Central memory CD4-positive, alpha-beta T cell (primary cell): ENCODE measurements at regions not wholly inside any gene's neighbourhood (a gene's known extent, or its start where the extent isn't known, plus 50 kb on each side); places are given as distances from the start of the nearest gene placed in this dataset.
"Not testable (repeated sequence)": the region's sequence is repeated elsewhere in the genome, so short reads cannot be mapped to it uniquely, and the experiment has no call there.

Experiments used
- DNase-seq: peaks from one replicate; pipeline ENCODE4 v3.0.0; 2022

DNA sequence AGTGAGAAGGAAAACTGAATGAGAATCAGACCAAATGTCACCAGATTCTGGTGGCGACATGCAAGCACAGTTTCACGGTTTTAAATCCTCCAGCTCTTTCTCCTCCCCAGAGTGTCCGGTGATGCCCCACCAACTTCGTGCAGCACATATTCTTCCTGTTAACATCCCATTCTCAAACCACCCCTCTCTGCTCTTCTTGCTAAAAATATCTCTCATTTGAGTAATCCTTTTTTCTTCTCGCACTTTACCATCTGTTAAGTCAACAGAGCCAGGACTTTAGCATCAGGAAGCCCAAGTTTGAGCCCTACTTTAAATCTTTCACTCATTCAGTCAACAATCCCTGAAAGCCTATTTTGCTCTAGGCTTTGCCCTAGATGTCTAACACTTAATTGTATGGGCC lies 68.2 kb upstream of the VGLL4 start:
- no peak for DNase-seq

DNA sequence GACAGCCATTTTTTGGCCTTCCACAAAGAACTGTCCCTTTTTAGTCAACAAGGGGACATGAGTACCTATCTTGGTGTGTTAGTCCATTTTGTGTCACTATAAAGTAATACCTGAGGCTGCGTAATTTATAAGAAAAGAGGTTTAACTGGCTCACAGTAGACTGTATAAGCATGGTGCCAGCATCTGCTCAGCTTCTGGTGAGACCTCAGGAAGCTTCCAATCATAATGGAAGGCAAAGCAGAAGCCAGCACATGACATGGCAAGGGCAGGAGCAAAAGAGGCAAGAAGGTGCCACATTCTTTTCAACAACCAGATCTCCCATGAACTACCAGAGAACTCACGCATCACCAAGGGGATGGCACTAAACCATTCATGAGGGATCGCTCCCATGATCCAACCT lies 66.1 kb upstream of the VGLL4 start:
- DNase-seq, result no peak

DNA sequence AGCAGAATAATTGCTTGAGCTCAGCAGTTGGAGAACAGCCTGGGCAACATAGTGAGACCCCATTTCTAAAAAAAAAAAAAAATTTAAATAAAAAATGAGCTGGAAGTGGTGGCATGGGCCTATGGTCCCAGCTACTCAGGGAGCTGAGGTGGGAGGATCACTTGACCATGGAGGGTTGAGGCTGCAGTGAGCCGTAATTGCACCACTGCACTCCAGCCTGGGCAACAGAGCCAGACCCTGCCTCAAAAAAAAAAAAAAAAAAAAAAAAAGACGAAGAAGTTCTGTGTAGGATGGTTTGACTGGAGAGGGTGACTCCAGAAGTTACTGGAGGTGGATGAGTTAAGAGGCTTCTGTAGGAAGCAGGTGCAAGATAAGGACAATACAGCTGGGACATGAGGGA lies 63.4 kb upstream of the VGLL4 start:
- not testable (repeated sequence) for DNase-seq

DNA sequence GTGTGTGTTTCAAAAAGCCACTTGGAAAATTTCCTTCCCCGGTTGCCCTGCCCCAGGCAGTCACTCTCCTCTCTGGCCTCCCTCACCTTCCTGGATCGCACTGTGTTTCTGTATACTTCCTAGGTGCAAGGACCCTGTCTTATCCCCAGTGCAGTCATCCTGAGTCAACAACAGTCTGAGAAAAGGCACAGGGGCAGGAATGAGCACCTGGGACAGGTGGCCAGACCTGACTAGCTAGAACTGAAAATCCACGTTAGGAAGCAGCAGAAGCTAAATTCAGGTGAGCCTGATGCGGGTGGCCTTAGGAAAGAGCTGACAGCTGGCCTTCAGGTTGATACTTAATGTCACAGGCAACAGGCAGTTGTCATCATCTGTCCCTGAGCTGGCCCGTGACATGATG lies 62.9 kb upstream of the VGLL4 start:
- DNase-seq, result no peak

DNA sequence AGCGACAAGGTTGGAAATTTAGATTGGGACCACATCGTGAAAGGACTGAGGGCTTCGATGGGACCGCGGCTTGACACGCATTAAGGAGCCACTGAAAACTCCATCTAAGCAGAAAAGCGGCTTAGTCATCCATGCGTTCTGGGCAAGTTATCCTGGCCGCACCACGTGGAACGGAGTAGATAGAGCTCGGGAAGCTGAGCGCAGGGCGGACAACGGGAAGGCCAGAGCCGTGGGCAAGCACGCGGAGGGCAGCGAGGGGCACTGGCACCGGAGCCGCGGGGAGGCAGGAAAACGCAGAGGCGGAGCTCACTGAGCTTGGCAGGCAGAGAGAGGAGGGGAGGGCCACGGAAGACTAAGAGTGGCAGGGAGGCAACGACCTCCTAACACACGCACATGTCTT lies 61.3 kb upstream of the VGLL4 start:
- no peak for DNase-seq

DNA sequence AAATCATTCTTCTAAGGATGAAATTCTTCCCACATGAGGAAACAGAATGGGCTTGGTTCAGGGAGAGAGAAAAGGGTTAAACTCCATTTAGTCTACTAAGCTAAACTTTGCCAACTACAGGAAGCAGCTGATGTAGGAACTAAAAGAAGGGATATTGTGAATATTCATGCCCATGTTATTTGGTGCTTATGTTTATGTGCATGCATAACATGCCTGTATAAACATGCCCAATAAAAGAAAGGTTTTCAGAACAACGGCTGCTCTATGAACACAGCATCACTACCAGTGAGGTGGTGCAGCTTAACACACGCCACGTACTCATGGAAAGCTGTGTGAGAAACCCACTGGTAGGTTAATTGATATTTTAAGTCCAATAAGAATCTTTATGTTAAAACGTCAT lies 59.4 kb upstream of the VGLL4 start:
- DNase-seq, result no peak

DNA sequence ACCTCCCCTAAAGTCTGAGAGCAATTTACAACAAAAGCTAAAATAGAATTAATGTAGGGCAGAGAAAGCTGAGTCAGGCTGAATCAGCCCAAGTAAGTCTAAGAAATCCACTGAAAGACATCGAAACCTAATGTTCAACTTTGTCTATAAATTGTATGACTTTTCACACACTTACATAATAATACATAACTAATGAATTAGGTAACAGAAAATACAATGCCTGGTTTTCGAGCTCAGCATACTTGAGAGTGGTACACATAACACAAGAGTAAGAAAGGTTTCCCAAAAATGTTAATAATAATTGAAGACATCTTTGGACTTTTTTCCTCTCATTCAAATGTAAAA lies 55.3 kb upstream of the VGLL4 start:
- no peak for DNase-seq

DNA sequence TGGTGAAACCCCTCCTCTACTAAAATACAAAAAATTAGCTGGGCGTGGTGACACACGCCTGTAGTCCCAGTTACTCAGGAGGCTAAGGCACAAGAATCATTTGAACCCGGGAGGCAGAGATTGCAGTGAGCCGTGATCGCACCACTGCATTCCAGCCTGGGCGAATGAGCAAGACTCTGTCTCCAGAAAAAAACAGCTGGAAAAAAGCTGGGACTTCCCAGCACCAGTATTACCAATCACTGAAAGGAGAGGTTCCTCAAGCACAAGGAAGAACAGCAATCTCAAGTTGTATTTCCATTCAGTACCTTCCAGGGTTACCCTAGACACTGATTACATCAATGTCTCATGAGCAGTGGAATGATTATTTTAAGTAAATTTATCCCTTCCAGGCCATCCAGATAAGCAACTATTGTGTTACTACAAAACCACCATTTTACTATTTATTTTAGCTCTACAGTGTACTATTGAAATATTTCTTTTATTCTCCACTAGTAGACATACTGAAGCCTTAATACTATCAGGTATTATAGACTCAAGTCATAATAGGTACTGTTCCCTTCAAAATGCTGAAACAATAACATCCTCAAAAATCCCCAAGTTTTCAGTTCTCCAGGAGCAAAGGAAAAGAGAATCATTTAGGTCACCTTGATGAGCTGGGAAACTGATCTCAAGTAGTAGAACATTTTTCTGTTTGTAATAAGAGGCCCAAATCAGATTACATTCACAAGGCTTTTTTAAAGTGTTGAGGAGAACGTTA lies 54.8 kb upstream of the VGLL4 start:
- no peak for DNase-seq

DNA sequence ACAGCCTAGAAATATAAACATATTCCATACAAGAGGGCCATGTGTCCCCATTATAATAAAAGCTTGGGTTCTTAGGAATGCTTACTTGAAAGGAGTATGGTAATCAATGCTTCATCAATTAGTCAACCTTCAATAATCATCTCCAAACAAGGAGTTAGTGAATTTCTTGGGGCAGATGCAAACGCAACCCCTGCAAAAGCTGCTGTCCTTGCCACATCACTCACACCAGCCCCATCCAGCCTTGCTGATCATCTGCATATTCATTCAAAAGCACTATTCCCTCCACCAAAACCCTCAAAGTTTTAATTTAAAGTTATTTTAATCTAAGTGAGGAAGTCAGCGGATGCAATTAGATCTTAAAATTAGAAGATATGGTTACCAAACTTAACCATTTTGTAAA lies 54.0 kb upstream of the VGLL4 start:
- no peak for DNase-seq

DNA sequence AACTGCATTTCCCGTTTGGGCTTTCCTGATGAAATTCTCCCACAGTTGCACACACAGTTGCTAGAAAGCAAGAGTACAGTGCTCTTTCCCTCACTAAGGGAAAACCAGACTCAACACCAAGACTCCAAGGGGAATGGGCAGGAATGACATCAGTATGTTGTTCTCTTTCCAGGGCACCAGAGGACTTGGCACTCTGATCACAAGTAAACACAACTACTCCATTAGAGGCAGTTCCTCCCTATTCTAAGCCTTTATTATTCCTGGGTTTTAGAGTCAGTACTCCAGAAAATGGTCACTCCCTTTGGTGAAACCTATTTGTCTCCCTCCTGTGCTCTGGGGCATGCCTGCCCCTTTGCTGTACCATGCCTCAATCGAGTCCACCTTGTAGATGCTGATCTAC lies 52.3 kb upstream of the VGLL4 start:
- DNase-seq, result no peak
